Keratinocyte (primary cell): ENCODE measurements at regions not wholly inside any gene's neighbourhood (a gene's known extent, or its start where the extent isn't known, plus 50 kb on each side); places are given as distances from the start of the nearest gene placed in this dataset.

ENCODE experiments used
- DNase-seq: peaks from one replicate; pipeline ENCODE4 v3.0.0-alpha.2; 2011; ENCODE audit warnings: low read depth, missing footprints, low spot score
- FAIRE-seq: peaks from 2 replicates; lab custom pipeline; 2011; peaks lifted over from hg19 to GRCh38; lab: Jason Lieb, UNC
- H2AFZ ChIP-seq: 2 replicates; pipeline ENCODE4 v1.6.0; 2012; ENCODE audit warnings: low read length, control low read depth, inconsistent platforms; ENCODE audit not compliant: control insufficient read depth
- H3K27ac ChIP-seq: 2 replicates; pipeline ENCODE4 v1.5.1; 2011; ENCODE audit warnings: low read length; ENCODE audit not compliant: control insufficient read depth, insufficient read depth
- H3K27me3 ChIP-seq: 3 replicates; pipeline ENCODE4 v1.6.0; 2011; ENCODE audit warnings: low read length; ENCODE audit not compliant: control insufficient read depth, insufficient read depth; ENCODE audit errors: extremely low read depth
- H3K36me3 ChIP-seq, 2 experiments: 2 replicates in 1 of 2; 3 replicates in 1 of 2; pipeline ENCODE4 v1.5.1; 2011; ENCODE audit warnings: low read length in 2 of 2, mild to moderate bottlenecking in 1 of 2; ENCODE audit not compliant: control insufficient read depth in 2 of 2, insufficient read depth in 2 of 2; ENCODE audit errors: extremely low read depth in 1 of 2
- H3K4me1 ChIP-seq: 3 replicates; pipeline ENCODE4 v1.5.1; 2011; ENCODE audit warnings: low read length; ENCODE audit not compliant: control insufficient read depth, insufficient read depth; ENCODE audit errors: extremely low read depth
- H3K4me2 ChIP-seq: 3 replicates; pipeline ENCODE4 v1.6.0; 2011; ENCODE audit warnings: low read depth, low read length; ENCODE audit not compliant: control insufficient read depth, insufficient read depth; ENCODE audit errors: extremely low read depth
- H3K4me3 ChIP-seq, 3 experiments: fragments of 200-600 bp in 1 of 3; sonication (generic) in 1 of 3; 2 replicates in 2 of 3; 3 replicates in 1 of 3; pipeline ENCODE4 v1.5.1; 2011 to 2016; ENCODE audit warnings: low read length in 3 of 3, mild to moderate bottlenecking in 3 of 3, control low read depth in 2 of 3, inconsistent platforms in 1 of 3, low read depth in 1 of 3, mixed read lengths in 1 of 3, mixed run types in 1 of 3, moderate library complexity in 1 of 3; ENCODE audit not compliant: control insufficient read depth in 2 of 3, insufficient read depth in 2 of 3; ENCODE audit errors: extremely low read depth in 1 of 3
- H3K79me2 ChIP-seq: 2 replicates; pipeline ENCODE4 v1.6.0; 2012; ENCODE audit warnings: low read length; ENCODE audit not compliant: control insufficient read depth, insufficient read depth
- H3K9ac ChIP-seq: 3 replicates; pipeline ENCODE4 v1.6.0; 2011; ENCODE audit warnings: low read length; ENCODE audit not compliant: control insufficient read depth, insufficient read depth; ENCODE audit errors: extremely low read depth
- H3K9me1 ChIP-seq: 3 replicates; pipeline ENCODE4 v1.6.0; 2011; ENCODE audit warnings: low read length; ENCODE audit not compliant: control insufficient read depth, insufficient read depth; ENCODE audit errors: extremely low read depth
- H3K9me3 ChIP-seq: 2 replicates; pipeline ENCODE4 v1.5.1; 2012; ENCODE audit warnings: low read depth, low read length; ENCODE audit not compliant: control insufficient read depth
- H4K20me1 ChIP-seq: 3 replicates; pipeline ENCODE4 v1.6.0; 2011; ENCODE audit warnings: low read length; ENCODE audit not compliant: control insufficient read depth, insufficient read depth; ENCODE audit errors: extremely low read depth
- CTCF ChIP-seq, 3 experiments: IDR thresholded peaks in 1 of 3; conservative IDR thresholded peaks in 1 of 3; optimal IDR thresholded peaks in 1 of 3; 2 replicates in 2 of 3; 3 replicates in 1 of 3; pipeline versions ENCODE3 to v1.5.1; 2011; ENCODE audit warnings: low read length in 3 of 3, mild to moderate bottlenecking in 3 of 3, moderate library complexity in 2 of 3, control low read depth in 1 of 3, inconsistent platforms in 1 of 3; ENCODE audit not compliant: insufficient read depth in 2 of 3; ENCODE audit errors: extremely low read depth in 1 of 3
- EZH2 ChIP-seq: IDR thresholded peaks from one replicate; pipeline ENCODE4 v1.6.1; 2012; ENCODE audit warnings: inconsistent platforms, mild to moderate bottlenecking, low read length, moderate library complexity
- dilution Hi-C: fragments of 300-500 bp; cut with MboI; formaldehyde crosslinking; loops from one replicate; pipeline ENCODE4 v1.7.0; 2020; ENCODE audit warnings: low sequenced_read_pairs; ENCODE audit not compliant: extremely low pct_ligation_motif_present

- Histone ChIP-seq H3K9me3 (no peaks in the 10 kb centered on the region), H3K36me3 (no peaks in the 10 kb centered on the region), H3K27me3 (no peaks in the 10 kb centered on the region), H3K9me1 (no peaks in the 10 kb centered on the region), H2AFZ (no peak overlapping the region), H4K20me1 (no peaks in the 10 kb centered on the region), H3K4me3 (no peak overlapping the region), H3K9ac (no peak overlapping the region), H3K27ac (no peak overlapping the region), H3K4me1 (peaks cover 28% of the 10 kb centered on the region), H3K4me2 (no peak overlapping the region), H3K79me2 (no peaks in the 10 kb centered on the region)
- FAIRE-seq (no peak), DNase-seq (no peak)
- dilution Hi-C loops, result no loop called here
- no peak for TF ChIP-seq EZH2
- no peak for TF ChIP-seq CTCF (optimal IDR thresholded peaks at IDR 0.05 in 1 of 3, IDR thresholded peaks at IDR 0.05 in 1 of 3, conservative IDR thresholded peaks at IDR 0.05 in 1 of 3; ENCODE audit: extremely low read depth in 1 of 3, insufficient read depth in 2 of 3, low read length in 3 of 3)
Measured at GRCh38 chr15:39499681-39500080, 81.2 kb upstream of the THBS1 start.

GRCh38 chr15:39501366-39502081 lies 79.4 kb upstream of the THBS1 start:
- no peaks in the 10 kb centered on the region for H3K36me3 ChIP-seq
- no peaks in the 10 kb centered on the region for H3K9me1 ChIP-seq
- dilution Hi-C loops, result no loop called here
- H3K4me2 ChIP-seq, result peak overlapping the region; percentile 0
- H4K20me1 ChIP-seq, result no peaks in the 10 kb centered on the region
- H3K4me3 ChIP-seq, result no peak overlapping the region
- H3K27ac ChIP-seq, result peak overlapping the region; percentile 26
- no peaks in the 10 kb centered on the region for H3K9me3 ChIP-seq
- H2AFZ ChIP-seq, result no peak overlapping the region
- H3K79me2 ChIP-seq, result no peaks in the 10 kb centered on the region
- H3K9ac ChIP-seq, result peak overlapping the region; percentile 0
- FAIRE-seq (no peak), DNase-seq (no peak)
- peaks cover 24% of the 10 kb centered on the region for H3K4me1 ChIP-seq
- no peak for TF ChIP-seq CTCF (optimal IDR thresholded peaks at IDR 0.05 in 1 of 3, IDR thresholded peaks at IDR 0.05 in 1 of 3, conservative IDR thresholded peaks at IDR 0.05 in 1 of 3; ENCODE audit: extremely low read depth in 1 of 3, insufficient read depth in 2 of 3, low read length in 3 of 3)
- no peak for TF ChIP-seq EZH2
- no peaks in the 10 kb centered on the region for H3K27me3 ChIP-seq
